ENCODE measurements at regions not wholly inside any gene's neighbourhood (a gene's known extent, or its start where the extent isn't known, plus 50 kb on each side); places are given as distances from the start of the nearest gene placed in this dataset.
"Not testable (repeated sequence)": the region's sequence is repeated elsewhere in the genome, so short reads cannot be mapped to it uniquely, and the experiment has no call there.

- TF ChIP-seq CTCF (IDR thresholded peaks at IDR 0.05; ENCODE audit: low read depth, low read length) = no peak
- no peak overlapping the region for H3K4me3 ChIP-seq (ENCODE audit: low read depth, low read length)
Measured at GRCh38 chr7:8831376-8831775, 398.0 kb downstream of the NXPH1 start.

- no peak overlapping the region for H3K4me3 ChIP-seq (ENCODE audit: low read depth, low read length)
- TF ChIP-seq CTCF (IDR thresholded peaks at IDR 0.05; ENCODE audit: low read depth, low read length) = no peak
Measured at GRCh38 chr7:8833355-8833754, 399.9 kb downstream of the NXPH1 start.

DNA sequence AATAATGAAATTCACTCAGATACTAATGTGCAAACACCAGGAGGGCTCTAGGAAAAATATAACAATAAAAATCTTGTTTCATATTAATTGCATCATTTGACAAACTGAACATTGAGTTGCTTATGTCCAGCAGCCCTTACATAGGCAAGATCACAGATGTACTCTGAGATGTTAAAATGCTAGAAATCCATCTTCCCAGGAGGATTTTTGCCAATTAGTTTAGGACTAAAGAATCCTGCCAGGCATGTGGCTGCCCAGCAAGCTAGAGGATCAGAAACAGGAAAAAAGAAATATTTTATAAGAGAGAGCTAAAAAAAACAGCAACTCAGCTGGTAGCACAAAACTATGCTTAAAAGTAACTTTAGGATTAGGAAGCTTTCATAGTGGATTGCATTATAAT lies 407.8 kb downstream of the NXPH1 start:
- TF ChIP-seq CTCF (IDR thresholded peaks at IDR 0.05; ENCODE audit: low read depth, low read length) = no peak
- no peak overlapping the region for H3K4me3 ChIP-seq (ENCODE audit: low read depth, low read length)

DNA sequence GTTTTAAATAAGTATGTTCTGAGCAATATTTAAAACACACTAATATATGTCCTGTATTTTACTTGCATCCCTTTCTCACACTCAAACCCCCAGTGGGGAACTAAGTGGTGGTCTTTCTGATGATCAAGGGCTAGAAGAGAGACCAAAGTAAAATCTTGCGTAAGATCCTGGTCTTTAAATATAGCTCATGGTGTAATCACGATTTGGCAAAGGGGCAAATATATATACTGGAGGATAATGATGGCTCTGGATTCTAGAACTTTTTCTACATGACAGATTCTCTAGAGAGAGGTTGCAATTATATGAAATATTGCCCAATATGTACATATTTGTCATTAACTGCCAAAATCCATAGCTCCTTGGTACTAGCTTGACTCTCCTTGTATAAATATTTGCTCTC lies 438.3 kb downstream of the NXPH1 start:
- H3K4me3 ChIP-seq (ENCODE audit: low read depth, low read length) = no peak overlapping the region
- no peak for TF ChIP-seq CTCF (IDR thresholded peaks at IDR 0.05; ENCODE audit: low read depth, low read length)

GRCh38 chr7:8881916-8882315 lies 448.5 kb downstream of the NXPH1 start:
- no peak for TF ChIP-seq CTCF (IDR thresholded peaks at IDR 0.05; ENCODE audit: low read depth, low read length)
- no peak overlapping the region for H3K4me3 ChIP-seq (ENCODE audit: low read depth, low read length)

GRCh38 chr7:8885480-8886000 lies 452.1 kb downstream of the NXPH1 start:
- H3K4me3 ChIP-seq (ENCODE audit: low read depth, low read length) = no peak overlapping the region
- TF ChIP-seq CTCF (IDR thresholded peaks at IDR 0.05; ENCODE audit: low read depth, low read length) = no peak

DNA sequence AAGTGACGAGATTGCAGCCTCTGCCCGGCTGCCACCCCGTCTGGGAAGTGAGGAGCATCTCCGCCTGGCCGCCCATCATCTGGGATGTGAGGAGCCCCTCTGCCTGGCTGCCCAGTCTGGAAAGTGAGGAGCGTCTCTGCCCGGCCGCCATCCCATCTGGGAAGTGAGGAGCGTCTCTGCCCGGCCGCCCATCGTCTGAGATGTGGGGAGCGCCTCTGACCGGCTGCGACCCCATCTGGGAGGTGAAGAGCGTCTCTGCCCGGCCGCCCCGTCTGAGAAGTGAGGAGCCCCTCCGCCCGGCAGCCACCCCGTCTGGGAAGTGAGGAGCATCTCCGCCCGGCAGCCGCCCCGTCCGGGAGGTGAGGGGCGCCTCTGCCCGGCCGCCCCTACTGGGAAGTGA lies 456.9 kb downstream of the NXPH1 start:
- H3K4me3 ChIP-seq (ENCODE audit: low read depth, low read length) = not testable (repeated sequence)

GRCh38 chr7:8893775-8894174 lies 460.4 kb downstream of the NXPH1 start:
- no peak overlapping the region for H3K4me3 ChIP-seq (ENCODE audit: low read depth, low read length)
- no peak for TF ChIP-seq CTCF (IDR thresholded peaks at IDR 0.05; ENCODE audit: low read depth, low read length)
